Right lobe of liver (tissue), 6 donors: ENCODE measurements at regions not wholly inside any gene's neighbourhood (a gene's known extent, or its start where the extent isn't known, plus 50 kb on each side); places are given as distances from the start of the nearest gene placed in this dataset.

Source experiments
- ATAC-seq, 4 donors: fragments of 200-7000 bp; cut with Tn5 transposase; one replicate each; pipeline ENCODE4 v1.9.1; 2020; ENCODE audit warnings: mild to moderate bottlenecking in 4 of 4, moderate library complexity in 4 of 4
- DNase-seq, 3 donors: peaks; one replicate each; pipeline ENCODE4 v3.0.0-alpha.2; 2020
- H3K27ac ChIP-seq, 3 donors: fragments of 200-600 bp; one replicate each; pipeline ENCODE4 v1.8.0; 2022
- H3K27me3 ChIP-seq, 2 donors: fragments of 200-600 bp; one replicate each; pipeline ENCODE4 v1.8.0; 2022
- H3K36me3 ChIP-seq, 4 donors: fragments of 200-600 bp; sonication (generic) in 1 of 4; one replicate each; pipeline versions ENCODE4 v1.5.1 to v1.8.0; 2017 to 2022; ENCODE audit warnings: control low read depth in 1 of 4
- H3K4me1 ChIP-seq, 4 donors: fragments of 200-600 bp; sonication (generic) in 1 of 4; one replicate each; pipeline versions ENCODE4 v1.5.1 to v1.8.0; 2017 to 2022; ENCODE audit warnings: control low read depth in 1 of 4
- H3K4me3 ChIP-seq, 3 donors: fragments of 200-600 bp; one replicate each; pipeline ENCODE4 v1.8.0; 2022
- H3K9me3 ChIP-seq, 4 donors: fragments of 200-600 bp; sonication (generic) in 1 of 4; one replicate each; pipeline versions ENCODE4 v1.5.1 to v1.8.0; 2017 to 2022; ENCODE audit warnings: control low read depth in 1 of 4
- CTCF ChIP-seq, 4 donors: fragments of 200-600 bp in 3 of 4; fragments of 450-650 bp in 1 of 4; IDR thresholded peaks; one replicate each; pipeline versions ENCODE4 v1.5.1 to v1.8.0; 2016 to 2022; ENCODE audit warnings: antibody characterized with exemption in 4 of 4, mild to moderate bottlenecking in 2 of 4
- POLR2A ChIP-seq: fragments of 450-650 bp; IDR thresholded peaks from one replicate; pipeline ENCODE4 v1.6.1; 2017; ENCODE audit warnings: antibody characterized with exemption, mild to moderate bottlenecking
- WGBS: methylation state at CpG from one replicate; pipeline ENCODE4 v1.1.6; 2018; ENCODE audit warnings: low coverage, low lambda C conversion rate; ENCODE audit not compliant: insufficient coverage; ENCODE audit errors: missing lambda C conversion rate; 5-methylcytosine and 5-hydroxymethylcytosine counted together
- intact Hi-C, 2 donors: fragments of 100-400 bp; cut with DNase I; formaldehyde crosslinking; loops; one replicate each; pipeline versions ENCODE4 v1.11.2 to v1.14.1; 2022
- donor health status: DM: no; HTN: yes; CAD: no.
- donor health status: DM: no; HTN: no; CAD: no.
- donor health status: DM: no; HTN: no; CAD: no.
- donor health status: DM: no; HTN: yes; CAD: no.
- donor health status: DM: no; HTN: yes; CAD: no.

- H3K27ac ChIP-seq: no peak overlapping the region
- DNase-seq: no peak
- H3K27me3 ChIP-seq: no peaks in the 10 kb centered on the region
- 49% methylated on average over 5 of the region's 5 CpGs for WGBS
- no peaks in the 10 kb centered on the region for H3K9me3 ChIP-seq
- intact Hi-C loops: loop anchor here in 1 of 2 donors (10.0 kb wide), 1 partner anchor 140 kb away; no protein-coding TSS in a partner anchor
- ATAC-seq: no peak
- H3K36me3 ChIP-seq: no peaks in the 10 kb centered on the region
- H3K4me3 ChIP-seq: no peak overlapping the region
- TF ChIP-seq POLR2A: no peak
- TF ChIP-seq CTCF (IDR thresholded peaks at IDR 0.05): no peak
- H3K4me1 ChIP-seq: no peaks in the 10 kb centered on the region
Measured at GRCh38 chr13:76014406-76015318, 378.5 kb downstream of the LMO7 start.

- Histone ChIP-seq H3K4me3 (no peak overlapping the region), H3K27ac (no peak overlapping the region), H3K4me1 (no peaks in the 10 kb centered on the region), H3K36me3 (no peaks in the 10 kb centered on the region), H3K9me3 (no peaks in the 10 kb centered on the region), H3K27me3 (no peaks in the 10 kb centered on the region)
- no peak for ATAC-seq
- no peak for DNase-seq
- TF ChIP-seq CTCF (IDR thresholded peaks at IDR 0.05) (no peak), POLR2A (no peak)
- intact Hi-C loops: loop anchor here in 1 of 2 donors (10.0 kb wide), 1 partner anchor 137 kb away; no protein-coding TSS in a partner anchor
- WGBS: 41% methylated on average over 2 of the region's 2 CpGs
Measured at GRCh38 chr13:76012091-76012721, 376.1 kb downstream of the LMO7 start.

- no peaks in the 10 kb centered on the region for H3K27me3 ChIP-seq
- ATAC-seq (no peak), DNase-seq (no peak)
- no peak overlapping the region for H3K4me3 ChIP-seq
- WGBS: 64% methylated on average over 2 of the region's 2 CpGs
- intact Hi-C loops: no loop called here
- no peak for TF ChIP-seq CTCF (IDR thresholded peaks at IDR 0.05)
- no peak for TF ChIP-seq POLR2A
- H3K27ac ChIP-seq: no peak overlapping the region
- H3K9me3 ChIP-seq: no peaks in the 10 kb centered on the region
- H3K36me3 ChIP-seq: no peaks in the 10 kb centered on the region
- H3K4me1 ChIP-seq: no peaks in the 10 kb centered on the region
Measured at GRCh38 chr13:76009267-76009890, 373.2 kb downstream of the LMO7 start.

- Histone ChIP-seq H3K27me3 (no peaks in the 10 kb centered on the region), H3K36me3 (no peaks in the 10 kb centered on the region), H3K4me3 (no peak overlapping the region), H3K27ac (no peak overlapping the region), H3K4me1 (no peaks in the 10 kb centered on the region), H3K9me3 (no peaks in the 10 kb centered on the region)
- 26% methylated on average over 2 of the region's 2 CpGs for WGBS
- no peak for TF ChIP-seq POLR2A
- no peak for TF ChIP-seq CTCF (IDR thresholded peaks at IDR 0.05)
- intact Hi-C loops: no loop called here
- no peak for DNase-seq
- no peak for ATAC-seq
Measured at GRCh38 chr13:76004416-76004815, 368.3 kb downstream of the LMO7 start.
